Lung microvascular endothelial cell (primary cell): ENCODE measurements at regions not wholly inside any gene's neighbourhood (a gene's known extent, or its start where the extent isn't known, plus 50 kb on each side); places are given as distances from the start of the nearest gene placed in this dataset.
"Not testable (repeated sequence)": the region's sequence is repeated elsewhere in the genome, so short reads cannot be mapped to it uniquely, and the experiment has no call there.

Experiments used
- DNase-seq, 2 donors: peaks; one replicate each; pipeline versions ENCODE4 v3.0.0 to v3.0.0-alpha.2; 2010; ENCODE audit warnings: low read depth in 2 of 2

- no peak for DNase-seq
Measured at GRCh38 chr2:160790738-160791137, 297.1 kb upstream of the RBMS1 start.

DNA sequence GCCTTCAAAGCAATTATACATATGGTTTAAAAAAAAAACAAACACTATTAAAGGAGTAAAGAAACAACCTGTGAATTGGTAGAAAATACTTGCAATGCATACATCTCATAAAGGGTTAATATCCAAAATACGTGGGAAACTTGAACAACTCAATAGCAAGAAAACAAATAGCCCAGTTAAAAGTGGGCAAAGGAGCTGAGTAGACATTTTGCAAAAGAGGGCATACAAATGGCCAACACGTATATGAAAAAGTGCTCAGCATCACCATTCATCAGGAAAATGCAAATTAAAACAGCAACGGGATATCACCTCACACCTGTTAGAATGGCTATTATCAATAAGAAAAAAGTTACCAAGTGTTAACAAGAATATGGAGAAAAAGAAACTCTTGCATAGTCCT, 298.3 kb upstream of the RBMS1 start:
- no peak for DNase-seq

DNA sequence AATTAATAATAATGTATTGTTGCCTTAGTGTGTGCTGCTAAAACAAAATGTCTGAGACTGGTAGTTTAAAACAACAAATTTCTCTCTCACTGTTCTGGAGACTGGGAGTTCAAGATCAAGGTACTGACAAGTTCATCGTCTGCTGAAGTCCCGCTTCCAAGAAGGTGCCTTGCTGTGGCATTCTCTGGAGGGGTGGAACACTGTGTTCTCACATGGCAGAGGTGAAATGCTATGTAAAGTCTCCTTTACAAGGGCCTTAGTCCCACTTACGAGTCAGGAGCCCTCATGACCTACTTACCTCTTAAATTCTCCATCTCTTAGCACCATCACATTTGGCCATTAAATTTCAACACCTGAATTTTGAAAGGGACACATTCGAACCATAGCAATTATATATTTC, 299.2 kb upstream of the RBMS1 start:
- no peak for DNase-seq

DNA sequence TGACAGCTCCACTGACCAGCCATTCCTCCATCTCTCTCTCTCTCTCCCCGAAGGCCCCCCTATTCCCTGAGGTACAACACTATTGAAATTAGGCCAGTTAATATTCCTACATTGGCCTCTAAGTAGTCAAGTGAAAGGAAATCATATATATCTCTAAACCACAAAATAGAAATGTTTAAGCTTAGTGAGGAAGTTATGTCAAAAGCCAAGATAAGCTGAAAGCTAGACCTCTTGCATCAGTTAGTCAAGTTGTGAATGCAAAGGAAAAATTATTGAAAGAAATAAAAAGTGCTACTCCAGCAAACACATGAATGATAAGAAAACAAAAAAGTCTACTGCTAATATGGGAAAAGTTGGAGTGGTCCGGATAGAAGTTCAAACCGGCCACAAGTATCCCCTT, 301.3 kb upstream of the RBMS1 start:
- no peak for DNase-seq

DNA sequence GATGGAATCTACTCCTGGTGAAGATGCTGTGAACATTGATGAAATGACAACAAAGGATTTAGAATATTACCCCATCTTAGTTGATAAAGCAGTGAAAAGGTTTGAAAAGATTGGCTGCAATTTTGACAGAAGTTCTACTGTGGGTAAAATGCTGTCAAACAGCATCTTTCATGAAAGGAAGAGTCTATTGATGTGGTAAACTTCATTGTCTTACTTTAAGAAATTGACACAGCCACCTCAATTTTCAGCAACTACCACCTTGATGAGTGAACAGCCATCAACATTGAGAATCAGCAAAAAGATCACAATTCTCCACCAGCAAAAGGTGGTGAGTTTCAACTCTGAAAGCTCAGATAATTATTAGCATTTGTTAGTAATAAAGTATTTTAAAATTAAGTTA, 310.3 kb upstream of the RBMS1 start:
- no peak for DNase-seq

GRCh38 chr2:160810406-160810805, 316.8 kb upstream of the RBMS1 start:
- no peak for DNase-seq

DNA sequence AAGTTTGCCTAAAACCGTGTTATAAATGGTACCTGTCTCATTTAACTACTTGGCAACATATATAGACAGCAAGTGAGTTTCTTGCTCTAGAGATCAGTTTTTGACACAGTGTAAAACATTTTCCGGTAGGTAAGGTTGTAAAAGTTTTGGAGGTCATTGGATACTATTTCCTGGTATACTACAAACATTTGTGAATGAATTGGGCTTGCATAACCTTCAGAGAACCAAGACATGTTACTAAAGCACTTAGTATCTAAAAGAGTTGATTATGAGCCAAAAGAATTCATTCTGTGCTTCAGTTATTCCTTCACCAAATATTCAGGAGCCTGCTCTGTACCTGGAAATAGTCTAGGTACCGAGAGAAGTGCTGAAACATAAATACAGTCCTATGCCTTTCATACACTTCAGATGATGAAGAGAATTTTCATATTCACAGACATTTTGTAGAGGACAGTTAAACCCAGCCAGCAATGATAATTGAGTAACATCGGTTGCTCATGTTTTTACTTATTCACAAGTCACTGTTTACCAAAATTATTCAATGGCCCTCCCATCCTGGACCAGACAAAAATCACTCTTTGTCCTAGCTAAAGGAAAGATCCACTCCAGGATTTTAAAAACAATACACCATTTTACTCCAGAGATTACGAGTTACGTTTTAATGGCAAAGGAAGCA, 319.4 kb upstream of the RBMS1 start:
- DNase-seq: no peak

DNA sequence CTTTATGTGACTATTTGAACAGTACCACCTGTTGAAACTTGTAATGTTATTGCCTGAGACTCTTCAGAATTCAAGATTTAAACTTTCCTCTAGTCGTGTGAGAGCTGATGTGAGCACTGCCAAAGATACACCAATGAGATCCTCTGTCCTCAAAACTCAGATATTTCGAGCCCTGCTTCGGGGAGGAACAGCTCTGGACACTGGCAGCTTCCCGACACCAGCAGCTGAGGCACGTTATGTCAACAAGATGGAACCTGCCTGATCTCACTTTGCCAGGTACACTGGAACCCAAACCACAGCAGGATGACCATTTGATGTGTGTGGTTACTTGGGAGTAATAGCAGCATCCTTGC, 319.9 kb upstream of the RBMS1 start:
- no peak for DNase-seq

GRCh38 chr2:160816916-160817499, 323.4 kb upstream of the RBMS1 start:
- DNase-seq: no peak

- DNase-seq: no peak
Measured at GRCh38 chr2:160820691-160821090, 327.1 kb upstream of the RBMS1 start.

DNA sequence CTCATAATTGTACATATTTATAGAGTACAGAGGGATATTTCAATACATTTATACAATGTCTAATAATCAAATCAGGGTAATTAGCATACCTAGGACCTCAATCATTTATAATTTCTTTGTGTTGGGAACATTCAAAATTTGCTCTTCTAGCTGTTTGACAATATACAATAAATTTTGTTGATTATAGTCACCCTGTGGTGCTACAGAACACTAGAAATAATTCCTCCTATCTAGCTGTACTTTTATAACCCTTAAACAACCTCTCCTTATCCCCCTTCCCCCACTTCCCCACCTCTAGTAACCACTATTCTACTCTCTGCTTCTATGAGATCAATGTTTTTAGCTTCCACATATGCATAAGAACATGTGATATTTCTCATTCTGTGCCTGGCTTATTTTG, 328.4 kb upstream of the RBMS1 start:
- no peak for DNase-seq

GRCh38 chr2:160825433-160825832, 331.8 kb upstream of the RBMS1 start:
- DNase-seq: no peak

DNA sequence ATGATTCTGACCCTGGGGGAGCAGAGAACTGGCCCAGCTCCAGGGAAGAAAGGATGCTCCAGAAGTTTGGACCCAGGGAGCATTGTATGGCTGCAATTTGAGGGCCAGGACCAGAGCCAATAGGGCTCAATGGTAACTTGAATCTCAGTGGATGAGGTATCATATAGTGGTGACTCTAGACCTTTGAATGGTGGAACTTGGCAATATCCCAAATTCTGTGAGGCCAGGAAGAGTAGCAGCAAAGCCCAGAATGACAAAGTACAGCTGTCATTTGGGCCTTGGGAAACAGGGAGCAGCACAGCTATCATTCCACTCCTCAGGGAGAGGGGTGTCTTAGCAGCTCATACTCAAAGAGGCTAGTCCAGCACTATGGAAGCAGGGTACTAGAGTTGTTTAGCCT, 332.9 kb upstream of the RBMS1 start:
- no peak for DNase-seq

DNA sequence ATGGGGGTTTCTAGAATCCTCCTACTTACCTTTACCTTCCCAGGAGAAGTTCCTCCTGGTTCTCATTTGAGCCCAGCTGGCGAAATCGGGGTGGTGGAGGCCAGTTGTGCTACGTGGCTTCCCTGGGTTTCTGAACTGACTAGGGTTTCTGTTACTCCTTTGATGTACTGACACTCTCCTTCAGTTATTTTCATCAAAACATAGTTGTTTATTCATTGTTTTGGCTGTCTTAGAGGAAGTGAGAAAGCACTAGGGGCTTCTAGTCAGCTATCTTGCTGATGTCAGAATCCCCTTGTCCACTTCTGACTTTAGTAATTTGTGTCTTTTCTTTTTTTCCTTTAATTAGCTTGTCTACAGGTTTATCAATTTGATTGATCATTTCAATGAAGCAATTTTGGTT, 332.2 kb upstream of the TANK start:
- no peak for DNase-seq

DNA sequence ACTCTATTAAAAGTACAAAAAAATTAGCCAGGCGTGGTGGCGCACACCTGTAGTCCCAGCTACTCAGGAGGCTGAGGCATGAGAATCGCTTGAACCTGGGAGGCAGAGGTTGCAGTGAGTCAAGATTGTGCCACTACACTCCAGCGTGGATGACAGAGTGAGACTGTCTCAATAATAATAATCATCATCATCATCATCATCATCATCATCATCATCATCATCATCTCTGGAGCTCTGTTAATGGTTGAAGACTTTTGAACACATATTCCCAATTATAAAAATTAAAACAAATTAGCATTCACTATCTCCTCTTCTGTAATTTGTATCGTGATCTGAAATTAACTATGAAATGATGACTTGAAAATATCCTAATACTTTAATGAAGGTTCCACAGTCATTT, 327.8 kb upstream of the TANK start:
- DNase-seq: not testable (repeated sequence)

GRCh38 chr2:160835166-160835565, 325.1 kb upstream of the TANK start:
- no peak for DNase-seq

DNA sequence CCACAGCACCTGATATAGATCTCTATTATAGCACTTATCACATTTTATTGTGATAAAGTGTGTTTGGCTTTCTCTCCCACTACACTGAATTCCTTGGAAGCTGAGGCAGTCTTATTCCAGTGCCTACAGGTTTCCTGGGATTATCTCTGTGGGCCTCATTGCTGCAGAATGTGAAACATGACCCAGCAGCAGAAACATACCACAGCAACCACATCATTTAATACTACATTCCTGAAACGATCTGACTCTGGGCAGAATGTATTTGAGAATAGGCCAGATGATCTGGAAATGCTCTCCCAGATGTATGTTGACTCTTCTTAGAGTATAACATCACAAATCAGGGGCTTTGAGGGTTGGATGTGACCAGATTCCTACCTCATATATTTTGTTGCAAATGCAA, 323.5 kb upstream of the TANK start:
- peak in 1 of 2 donors; percentile 3 for DNase-seq

DNA sequence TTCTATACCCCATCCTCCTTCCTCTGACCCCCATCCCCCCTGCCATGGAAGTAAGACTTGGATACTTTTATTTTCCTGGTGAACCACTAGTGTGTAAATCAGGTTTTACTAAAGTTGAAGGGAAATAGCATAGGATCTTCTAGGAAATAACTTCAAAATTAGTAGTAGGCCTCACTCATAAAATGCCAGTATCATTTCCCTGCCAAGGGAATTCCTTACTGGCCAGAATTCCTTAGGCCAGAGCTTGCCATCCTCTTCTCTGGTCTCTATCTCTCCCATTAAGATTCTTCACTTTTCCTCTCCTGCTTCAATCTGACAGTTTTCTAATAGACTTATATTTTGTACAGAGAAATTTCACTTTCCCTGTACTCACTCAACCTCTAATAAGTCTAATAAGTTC, 322.8 kb upstream of the TANK start:
- DNase-seq: no peak

DNA sequence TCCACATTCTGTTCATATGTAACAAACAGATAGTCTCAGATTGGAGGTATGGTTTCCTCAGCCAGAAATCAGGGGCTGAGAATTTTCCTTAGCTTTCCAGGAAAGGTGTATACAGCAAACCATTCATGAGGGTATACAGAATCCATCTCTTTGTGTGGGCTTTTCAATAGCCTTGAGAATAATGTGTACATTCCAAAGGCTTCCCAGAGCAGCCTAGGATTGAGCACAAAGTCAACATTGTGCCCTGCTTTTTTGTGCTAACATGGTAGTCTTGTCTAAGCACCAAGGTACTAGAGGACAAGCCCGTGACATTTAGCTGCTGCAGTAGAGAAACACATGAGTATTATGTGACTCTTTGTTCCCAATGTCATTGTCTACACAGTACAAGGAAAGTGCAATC, 322.1 kb upstream of the TANK start:
- DNase-seq: no peak

DNA sequence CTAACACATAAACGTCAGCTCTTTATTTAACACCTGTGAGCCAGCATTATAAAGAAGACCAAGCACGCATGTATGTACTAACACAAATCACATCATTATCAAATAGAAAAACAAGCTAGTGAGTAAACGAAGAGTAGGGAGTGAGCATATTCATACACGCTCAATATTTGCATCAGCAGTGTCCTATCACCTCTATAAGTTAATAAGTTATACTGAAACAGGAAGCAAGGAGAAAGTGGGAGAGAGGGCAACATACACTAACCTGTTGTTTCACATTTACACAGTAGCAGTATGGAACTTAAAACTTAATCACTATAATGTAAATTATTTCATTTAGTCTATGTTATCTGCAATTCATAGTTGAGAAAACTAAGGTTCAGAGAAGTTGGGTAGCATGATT, 321.5 kb upstream of the TANK start:
- no peak for DNase-seq

DNA sequence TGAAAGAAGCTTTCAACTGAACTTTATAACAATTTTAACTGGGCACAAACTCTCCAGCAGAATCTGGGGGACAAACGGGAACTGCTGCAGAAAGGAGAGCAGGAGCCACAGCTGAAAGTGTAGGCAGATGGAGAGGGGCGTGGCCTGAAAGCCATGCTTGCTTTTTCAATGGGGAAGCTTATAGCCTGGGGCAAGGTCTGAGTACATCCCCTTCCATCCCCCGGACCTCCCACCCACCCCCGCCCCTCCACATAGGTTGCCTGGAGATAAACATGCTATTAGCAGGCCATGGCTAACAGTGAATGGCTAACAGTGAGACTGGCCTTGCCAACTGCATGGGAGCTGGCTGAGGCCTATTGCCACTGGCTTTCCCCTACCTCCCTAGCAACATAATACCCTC, 317.9 kb upstream of the TANK start:
- no peak for DNase-seq

GRCh38 chr2:160859096-160859495, 301.1 kb upstream of the TANK start:
- DNase-seq: peak in 1 of 2 donors; percentile 24

DNA sequence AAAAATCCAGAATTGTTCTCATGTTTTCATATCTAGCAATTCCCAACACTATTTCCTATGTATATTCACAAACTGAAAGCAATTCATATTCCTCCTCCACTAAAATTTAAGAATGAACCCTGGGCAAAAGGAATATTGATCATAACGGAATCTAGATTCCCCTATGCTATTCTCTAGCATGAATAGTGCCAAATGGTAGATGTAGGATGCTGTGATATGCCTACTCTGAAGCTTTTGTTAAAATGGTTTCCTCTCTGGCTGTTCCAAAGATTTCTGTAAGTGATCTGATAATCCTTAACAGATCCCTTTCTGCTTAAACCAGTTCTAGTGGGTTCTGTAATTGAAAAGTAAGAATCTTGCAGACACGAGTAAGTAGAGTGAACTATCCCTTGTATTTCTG, 298.0 kb upstream of the TANK start:
- no peak for DNase-seq

DNA sequence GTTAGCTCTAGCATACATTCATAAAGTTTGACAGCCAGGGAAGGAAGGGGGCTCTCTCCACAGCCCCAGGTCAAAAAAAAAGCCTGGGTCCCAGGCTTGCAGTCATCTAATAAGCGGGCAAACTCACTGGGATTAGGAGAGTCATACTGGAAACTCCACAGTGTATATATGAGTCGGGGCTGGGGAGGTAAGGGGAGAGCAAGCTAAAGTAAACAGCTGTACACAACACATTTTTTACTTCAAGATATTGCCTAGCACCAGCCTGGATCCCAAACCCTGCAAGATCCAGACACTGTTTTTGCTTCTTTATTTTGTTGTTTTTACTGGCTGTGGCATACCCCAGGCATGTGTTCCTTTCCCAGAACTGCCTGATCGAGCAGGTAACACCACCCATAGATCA, 291.3 kb upstream of the TANK start:
- DNase-seq: no peak
